ENCODE measurements at regions not wholly inside any gene's neighbourhood (a gene's known extent, or its start where the extent isn't known, plus 50 kb on each side); places are given as distances from the start of the nearest gene placed in this dataset.

GRCh38 chr6:163790266-163790840 is 375.8 kb downstream of the QKI start:
- Histone ChIP-seq H3K4me3 (ENCODE audit: insufficient read depth, low read depth, low read length) (no peak overlapping the region), H3K27ac (ENCODE audit: low read depth, low read length) (no peak overlapping the region), H4K20me1 (ENCODE audit: insufficient read depth, low read length) (no peaks in the 10 kb centered on the region), H3K27me3 (ENCODE audit: insufficient read depth, low read length) (no peaks in the 10 kb centered on the region), H3K36me3 (ENCODE audit: insufficient read depth, low read length) (no peaks in the 10 kb centered on the region), H3K79me2 (ENCODE audit: insufficient read depth, low read length) (no peaks in the 10 kb centered on the region), H3K4me1 (ENCODE audit: insufficient read depth, low read length) (peaks cover 11% of the 10 kb centered on the region), H3K4me2 (ENCODE audit: low read length) (no peak overlapping the region), H3K9ac (ENCODE audit: low read length) (no peak overlapping the region), H3K9me3 (ENCODE audit: insufficient read depth, low read depth, low read length) (no peaks in the 10 kb centered on the region), H2AFZ (ENCODE audit: low read depth, low read length) (no peak overlapping the region)
- no peak for FAIRE-seq
- H3K36me3 Mint-ChIP-seq (ENCODE audit: low read depth, unreplicated experiment): no peaks in the 10 kb centered on the region
- no peak overlapping the region for H3K27ac Mint-ChIP-seq (ENCODE audit: unreplicated experiment)
- peaks cover 14% of the 10 kb centered on the region for H3K4me1 Mint-ChIP-seq (ENCODE audit: low read depth, unreplicated experiment)
- peak; percentile 12 for DNase-seq (ENCODE audit: low read depth)
- no peak overlapping the region for H3K4me3 Mint-ChIP-seq (ENCODE audit: unreplicated experiment)
- H3K27me3 Mint-ChIP-seq (ENCODE audit: low read depth, unreplicated experiment): peaks cover 3% of the 10 kb centered on the region
- TF ChIP-seq EZH2 (IDR thresholded peaks at IDR 0.05; ENCODE audit: insufficient read depth, low read length): no peak
- TF ChIP-seq CTCF (IDR thresholded peaks at IDR 0.05; ENCODE audit: insufficient read depth, low read depth, low read length): no peak
- peaks cover 2% of the 10 kb centered on the region for H3K9me3 Mint-ChIP-seq (ENCODE audit: unreplicated experiment)

- no peaks in the 10 kb centered on the region for H3K36me3 Mint-ChIP-seq (ENCODE audit: low read depth, unreplicated experiment)
- H3K4me1 Mint-ChIP-seq (ENCODE audit: low read depth, unreplicated experiment): peaks cover 14% of the 10 kb centered on the region
- Histone ChIP-seq H3K9me3 (ENCODE audit: insufficient read depth, low read depth, low read length) (no peaks in the 10 kb centered on the region), H2AFZ (ENCODE audit: low read depth, low read length) (no peak overlapping the region), H3K27me3 (ENCODE audit: insufficient read depth, low read length) (no peaks in the 10 kb centered on the region), H3K79me2 (ENCODE audit: insufficient read depth, low read length) (no peaks in the 10 kb centered on the region), H3K27ac (ENCODE audit: low read depth, low read length) (no peak overlapping the region), H3K36me3 (ENCODE audit: insufficient read depth, low read length) (no peaks in the 10 kb centered on the region), H3K9ac (ENCODE audit: low read length) (no peak overlapping the region), H4K20me1 (ENCODE audit: insufficient read depth, low read length) (no peaks in the 10 kb centered on the region), H3K4me2 (ENCODE audit: low read length) (no peak overlapping the region), H3K4me1 (ENCODE audit: insufficient read depth, low read length) (peaks cover 11% of the 10 kb centered on the region), H3K4me3 (ENCODE audit: insufficient read depth, low read depth, low read length) (no peak overlapping the region)
- no peak for DNase-seq (ENCODE audit: low read depth)
- TF ChIP-seq EZH2 (IDR thresholded peaks at IDR 0.05; ENCODE audit: insufficient read depth, low read length): no peak
- no peak for TF ChIP-seq CTCF (IDR thresholded peaks at IDR 0.05; ENCODE audit: insufficient read depth, low read depth, low read length)
- peaks cover 2% of the 10 kb centered on the region for H3K9me3 Mint-ChIP-seq (ENCODE audit: unreplicated experiment)
- no peak overlapping the region for H3K4me3 Mint-ChIP-seq (ENCODE audit: unreplicated experiment)
- no peak overlapping the region for H3K27ac Mint-ChIP-seq (ENCODE audit: unreplicated experiment)
- peaks cover 3% of the 10 kb centered on the region for H3K27me3 Mint-ChIP-seq (ENCODE audit: low read depth, unreplicated experiment)
- no peak for FAIRE-seq
These were observed 374.8 kb downstream of the QKI start for GRCh38 chr6:163789199-163789810.

GRCh38 chr6:163786995-163787671 is 372.6 kb downstream of the QKI start:
- FAIRE-seq: no peak
- Mint-ChIP-seq H3K4me1 (ENCODE audit: low read depth, unreplicated experiment) (peaks cover 5% of the 10 kb centered on the region), H3K9me3 (ENCODE audit: unreplicated experiment) (peaks cover 2% of the 10 kb centered on the region), H3K27me3 (ENCODE audit: low read depth, unreplicated experiment) (peaks cover 3% of the 10 kb centered on the region), H3K27ac (ENCODE audit: unreplicated experiment) (no peak overlapping the region), H3K36me3 (ENCODE audit: low read depth, unreplicated experiment) (no peaks in the 10 kb centered on the region), H3K4me3 (ENCODE audit: unreplicated experiment) (no peak overlapping the region)
- TF ChIP-seq CTCF (IDR thresholded peaks at IDR 0.05; ENCODE audit: insufficient read depth, low read depth, low read length) (no peak), EZH2 (IDR thresholded peaks at IDR 0.05; ENCODE audit: insufficient read depth, low read length) (no peak)
- no peaks in the 10 kb centered on the region for H3K4me1 ChIP-seq (ENCODE audit: insufficient read depth, low read length)
- H3K27me3 ChIP-seq (ENCODE audit: insufficient read depth, low read length): no peaks in the 10 kb centered on the region
- H4K20me1 ChIP-seq (ENCODE audit: insufficient read depth, low read length): no peaks in the 10 kb centered on the region
- H3K79me2 ChIP-seq (ENCODE audit: insufficient read depth, low read length): no peaks in the 10 kb centered on the region
- no peak overlapping the region for H2AFZ ChIP-seq (ENCODE audit: low read depth, low read length)
- DNase-seq (ENCODE audit: low read depth): no peak
- no peak overlapping the region for H3K4me3 ChIP-seq (ENCODE audit: insufficient read depth, low read depth, low read length)
- H3K9ac ChIP-seq (ENCODE audit: low read length): no peak overlapping the region
- H3K36me3 ChIP-seq (ENCODE audit: insufficient read depth, low read length): no peaks in the 10 kb centered on the region
- H3K27ac ChIP-seq (ENCODE audit: low read depth, low read length): no peak overlapping the region
- H3K9me3 ChIP-seq (ENCODE audit: insufficient read depth, low read depth, low read length): no peaks in the 10 kb centered on the region
- no peak overlapping the region for H3K4me2 ChIP-seq (ENCODE audit: low read length)
